Astrocyte of the cerebellum (primary cell): ENCODE measurements at regions not wholly inside any gene's neighbourhood (a gene's known extent, or its start where the extent isn't known, plus 50 kb on each side); places are given as distances from the start of the nearest gene placed in this dataset.

Source experiments
- DNase-seq: peaks from one replicate; pipeline ENCODE4 v3.0.0-alpha.2; 2011; ENCODE audit warnings: low read depth
- H3K4me3 ChIP-seq: 2 replicates; pipeline ENCODE4 v1.5.1; 2011; ENCODE audit warnings: mild to moderate bottlenecking, low read depth, low read length, moderate library complexity
- CTCF ChIP-seq: IDR thresholded peaks from 2 replicates; pipeline ENCODE4 v1.5.1; 2012; ENCODE audit warnings: low read length, low read depth, moderate library complexity, mild to moderate bottlenecking; ENCODE audit errors: missing control alignments
- in situ Hi-C: cut with HindIII; loops from 2 replicates; pipeline ENCODE4 v1.10.0; 2017; ENCODE audit warnings: low sequenced_read_pairs

DNA sequence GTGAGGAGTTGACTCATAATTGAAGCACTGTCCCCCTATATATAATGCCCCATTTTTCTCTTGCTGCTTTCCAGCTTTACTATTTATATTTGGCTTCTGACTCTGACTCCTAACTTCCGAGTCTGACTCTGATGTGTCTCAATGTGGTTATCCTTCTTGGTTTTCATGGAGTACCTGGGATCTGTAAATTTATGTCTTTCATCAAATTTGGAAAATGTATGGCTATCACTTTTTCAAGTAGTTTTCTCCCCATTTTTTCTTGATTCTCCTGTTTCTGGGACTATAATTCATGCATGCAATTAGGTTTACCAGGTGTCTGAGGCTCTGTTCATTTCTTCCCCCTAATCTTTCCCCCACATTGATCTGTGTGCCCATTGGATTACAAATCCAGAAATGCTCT lies 156.8 kb upstream of the SFRP2 start:
- no peak for DNase-seq
- in situ Hi-C loops: no loop called here
- no peak for TF ChIP-seq CTCF
- H3K4me3 ChIP-seq: no peak overlapping the region

GRCh38 chr4:153943738-153944415 lies 155.0 kb upstream of the SFRP2 start:
- in situ Hi-C loops: no loop called here
- DNase-seq: no peak
- no peak for TF ChIP-seq CTCF
- H3K4me3 ChIP-seq: no peak overlapping the region

DNA sequence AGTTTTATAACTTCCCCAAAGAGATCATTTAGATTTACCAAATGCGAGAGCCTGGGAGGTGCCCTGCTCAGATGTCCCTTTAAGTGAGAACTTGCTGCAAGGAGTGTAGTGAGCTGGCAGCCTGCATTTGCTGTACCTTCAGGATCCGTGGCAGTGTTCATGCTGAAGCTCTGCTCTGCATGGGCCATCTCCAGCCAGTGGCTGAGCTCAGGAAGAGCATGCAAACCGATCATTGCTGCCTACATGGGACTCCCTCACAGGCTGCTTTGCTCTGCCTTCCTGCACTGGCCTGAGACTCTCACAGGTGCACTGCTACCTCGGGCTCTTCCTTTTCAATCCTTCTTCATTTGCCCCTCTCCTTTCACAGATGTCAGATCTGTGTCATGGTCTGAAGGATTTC lies 152.0 kb upstream of the SFRP2 start:
- DNase-seq: no peak
- in situ Hi-C loops: no loop called here
- TF ChIP-seq CTCF: no peak
- H3K4me3 ChIP-seq: no peak overlapping the region

DNA sequence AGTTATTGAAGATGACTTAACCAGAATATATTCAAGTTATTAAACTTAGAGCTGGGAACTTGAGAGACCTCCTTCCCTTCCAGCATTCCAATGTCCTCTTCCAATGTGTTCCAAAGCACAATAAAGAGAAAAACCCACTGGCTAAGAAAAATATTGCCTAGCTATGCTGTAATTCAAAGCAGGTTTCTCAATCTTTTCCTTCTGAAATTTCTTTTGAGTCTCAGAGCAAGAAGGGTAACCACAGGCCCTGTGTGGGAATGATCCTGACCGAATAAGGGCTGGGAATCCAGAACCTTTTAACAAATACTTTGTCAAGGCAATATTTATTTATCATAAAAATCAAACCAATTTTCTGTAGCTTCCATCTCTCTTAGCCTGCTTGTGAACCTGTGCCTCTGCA lies 150.7 kb upstream of the SFRP2 start:
- TF ChIP-seq CTCF: no peak
- in situ Hi-C loops: no loop called here

DNA sequence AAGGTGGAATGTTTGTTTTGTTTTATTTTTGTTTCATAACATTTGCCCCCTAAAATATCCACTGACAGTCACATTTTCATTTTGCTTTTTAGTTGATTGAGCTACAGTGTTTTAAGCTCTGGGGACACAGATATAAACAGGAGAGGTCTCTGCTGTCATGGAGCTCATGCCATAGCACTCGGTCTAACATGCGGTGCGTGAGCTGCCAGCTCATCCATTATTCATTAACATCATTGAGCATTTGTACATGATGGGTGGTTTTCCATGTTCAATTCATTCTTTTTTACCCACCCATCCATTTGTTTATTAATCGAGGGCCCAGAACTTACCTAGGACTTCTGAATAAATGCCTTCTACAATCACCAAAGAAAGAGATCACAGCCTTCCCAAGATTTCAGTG lies 150.1 kb upstream of the SFRP2 start:
- no peak for TF ChIP-seq CTCF
- in situ Hi-C loops: no loop called here
- no peak overlapping the region for H3K4me3 ChIP-seq
- DNase-seq: no peak

More for the DNA sequence above, 150.7 kb upstream of the SFRP2 start:
- no peak overlapping the region for H3K4me3 ChIP-seq
- no peak for DNase-seq

GRCh38 chr4:153937289-153937688 lies 148.4 kb upstream of the SFRP2 start:
- in situ Hi-C loops: no loop called here
- H3K4me3 ChIP-seq: no peak overlapping the region
- no peak for TF ChIP-seq CTCF

GRCh38 chr4:153936121-153936520 lies 147.2 kb upstream of the SFRP2 start:
- H3K4me3 ChIP-seq: no peak overlapping the region
- in situ Hi-C loops: no loop called here
- no peak for DNase-seq
- TF ChIP-seq CTCF: no peak

More at GRCh38 chr4:153937289-153937688, 148.4 kb upstream of the SFRP2 start:
- no peak for DNase-seq
